Suprapubic skin (tissue), 4 donors: ENCODE measurements at regions not wholly inside any gene's neighbourhood (a gene's known extent, or its start where the extent isn't known, plus 50 kb on each side); places are given as distances from the start of the nearest gene placed in this dataset.

Experiments used
- DNase-seq, 2 donors: peaks; one replicate each; pipeline ENCODE4 v3.0.0-alpha.2; 2019; ENCODE audit warnings: low spot score in 2 of 2
- H3K27ac ChIP-seq: fragments of 200-600 bp; sonication (generic); one replicate; pipeline ENCODE4 v1.5.1; 2019
- H3K27me3 ChIP-seq: fragments of 200-600 bp; sonication (generic); one replicate; pipeline ENCODE4 v1.5.1; 2019
- H3K36me3 ChIP-seq: fragments of 200-600 bp; sonication (generic); one replicate; pipeline ENCODE4 v1.5.1; 2019
- H3K4me1 ChIP-seq: fragments of 200-600 bp; sonication (generic); one replicate; pipeline ENCODE4 v1.5.1; 2019
- H3K4me3 ChIP-seq: fragments of 200-600 bp; sonication (generic); one replicate; pipeline ENCODE4 v1.5.1; 2019; ENCODE audit warnings: mild to moderate bottlenecking
- H3K9me3 ChIP-seq: fragments of 200-600 bp; sonication (generic); one replicate; pipeline ENCODE4 v1.5.1; 2019
- CTCF ChIP-seq, 2 donors: fragments of 200-600 bp in 1 of 2; fragments of 450-650 bp in 1 of 2; sonication (generic) in 1 of 2; IDR thresholded peaks; one replicate each; pipeline ENCODE4 v1.5.1; 2016 to 2019; ENCODE audit warnings: antibody characterized with exemption in 2 of 2, mild to moderate bottlenecking in 1 of 2, moderate library complexity in 1 of 2
- EP300 ChIP-seq: sonication (generic); formaldehyde crosslinking; IDR thresholded peaks from one replicate; pipeline ENCODE4 v1.6.1; 2017; ENCODE audit warnings: antibody characterized with exemption
- POLR2A ChIP-seq, 2 donors: fragments of 450-650 bp; IDR thresholded peaks; one replicate each; pipeline ENCODE4 v1.6.1; 2017; ENCODE audit warnings: antibody characterized with exemption in 2 of 2, mild to moderate bottlenecking in 2 of 2, moderate library complexity in 2 of 2
- POLR2AphosphoS5 ChIP-seq, 3 donors: sonication (generic); formaldehyde crosslinking; IDR thresholded peaks; one replicate each; pipeline ENCODE4 v1.6.1; 2017; ENCODE audit warnings: antibody characterized with exemption in 3 of 3
- WGBS: methylation state at CpG from one replicate; pipeline ENCODE4 v1.1.5; 2018; 5-methylcytosine and 5-hydroxymethylcytosine counted together

DNA sequence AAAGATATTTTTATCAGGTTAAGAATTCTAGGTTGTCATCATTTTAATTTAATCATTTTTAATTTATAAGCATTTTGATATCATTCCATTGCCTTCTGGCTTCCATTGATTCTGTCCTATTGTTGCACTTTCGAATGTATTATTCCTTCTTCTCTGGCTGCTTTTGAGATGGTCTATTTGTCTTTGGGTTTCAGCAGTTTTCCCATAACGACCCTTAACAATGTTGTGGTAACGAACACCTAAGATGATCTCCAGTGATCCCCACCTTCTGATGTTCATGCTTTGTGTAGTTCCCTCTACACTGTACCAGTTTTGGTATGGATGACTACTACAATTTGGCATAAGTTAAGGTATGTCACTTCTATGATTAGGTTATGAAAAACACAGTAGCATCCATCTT, 59.9 kb downstream of the MINAR1 start:
- Histone ChIP-seq H3K4me3 (no peak overlapping the region), H3K27ac (no peak overlapping the region), H3K27me3 (peaks cover 4% of the 10 kb centered on the region), H3K36me3 (no peaks in the 10 kb centered on the region), H3K4me1 (no peaks in the 10 kb centered on the region), H3K9me3 (no peaks in the 10 kb centered on the region)
- DNase-seq: no peak
- TF ChIP-seq EP300: no peak
- 88% methylated on average over 3 of the region's 3 CpGs for WGBS

- Histone ChIP-seq H3K4me3 (no peak overlapping the region), H3K36me3 (no peaks in the 10 kb centered on the region), H3K27me3 (peaks cover 4% of the 10 kb centered on the region), H3K9me3 (no peaks in the 10 kb centered on the region), H3K4me1 (no peaks in the 10 kb centered on the region), H3K27ac (no peak overlapping the region)
- WGBS: 74% methylated on average over 7 of the region's 7 CpGs
- TF ChIP-seq CTCF (IDR thresholded peaks at IDR 0.05) (no peak), POLR2A (IDR thresholded peaks at IDR 0.05) (no peak), POLR2AphosphoS5 (IDR thresholded peaks at IDR 0.05) (no peak), EP300 (no peak)
- DNase-seq: no peak
Measured at GRCh38 chr15:79494384-79494909, 62.3 kb downstream of the MINAR1 start.

DNA sequence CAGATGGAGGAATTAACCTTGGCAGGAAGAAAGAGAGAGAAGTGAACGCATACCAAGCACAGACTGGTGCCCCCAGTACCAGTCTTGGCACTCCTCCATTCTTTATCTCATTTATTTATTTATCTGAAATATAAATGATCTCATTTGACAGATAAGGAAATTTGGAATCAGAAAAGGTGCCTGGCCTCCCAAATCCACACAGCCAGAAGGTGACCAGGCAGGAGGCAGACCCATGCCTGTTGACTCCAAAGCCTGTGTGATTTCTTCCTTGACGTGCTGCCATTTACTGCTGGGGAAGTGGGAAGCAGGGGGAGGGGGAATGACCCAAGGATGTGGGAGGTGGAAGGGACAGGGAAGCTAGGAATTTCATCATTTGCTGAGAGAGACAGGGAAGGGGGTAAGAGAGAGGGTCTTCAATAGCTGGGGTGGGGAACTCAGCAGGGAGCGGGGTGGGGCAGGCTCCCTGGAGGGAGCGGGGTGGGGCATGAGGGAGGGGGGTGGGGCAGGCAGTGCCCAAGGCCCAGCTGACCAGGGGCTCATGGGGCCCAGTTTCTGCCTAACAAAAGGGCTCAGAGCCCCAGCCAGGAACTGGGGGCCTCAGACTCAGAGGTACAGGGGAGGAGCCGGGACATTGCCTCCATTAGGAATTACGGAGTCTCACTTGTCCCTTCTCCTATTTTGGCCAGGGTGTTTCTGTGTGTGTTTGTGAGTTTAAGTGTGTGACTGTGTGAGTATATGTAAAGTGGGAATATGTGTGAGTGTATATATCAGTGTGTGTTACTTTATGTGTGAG, 63.0 kb downstream of the MINAR1 start:
- WGBS: 82% methylated on average over 6 of the region's 6 CpGs

GRCh38 chr15:79495775-79496174, 63.6 kb downstream of the MINAR1 start:
- DNase-seq: no peak
- Histone ChIP-seq H3K4me1 (no peaks in the 10 kb centered on the region), H3K36me3 (no peaks in the 10 kb centered on the region), H3K4me3 (no peak overlapping the region), H3K27ac (no peak overlapping the region), H3K9me3 (no peaks in the 10 kb centered on the region), H3K27me3 (peaks cover 4% of the 10 kb centered on the region)
- WGBS: 89% methylated on average over 2 of the region's 2 CpGs
- no peak for TF ChIP-seq POLR2AphosphoS5 (IDR thresholded peaks at IDR 0.05)
- TF ChIP-seq CTCF (IDR thresholded peaks at IDR 0.05): no peak
- no peak for TF ChIP-seq EP300

More for the DNA sequence above, 63.0 kb downstream of the MINAR1 start:
- no peaks in the 10 kb centered on the region for H3K9me3 ChIP-seq
- no peak for TF ChIP-seq POLR2A (IDR thresholded peaks at IDR 0.05)
- no peak for TF ChIP-seq EP300
- no peak for TF ChIP-seq POLR2AphosphoS5 (IDR thresholded peaks at IDR 0.05)
- no peak for TF ChIP-seq CTCF (IDR thresholded peaks at IDR 0.05)
- H3K4me3 ChIP-seq: no peak overlapping the region
- H3K36me3 ChIP-seq: no peaks in the 10 kb centered on the region
- peaks cover 4% of the 10 kb centered on the region for H3K27me3 ChIP-seq
- H3K4me1 ChIP-seq: no peaks in the 10 kb centered on the region
- no peak overlapping the region for H3K27ac ChIP-seq
- DNase-seq: no peak

DNA sequence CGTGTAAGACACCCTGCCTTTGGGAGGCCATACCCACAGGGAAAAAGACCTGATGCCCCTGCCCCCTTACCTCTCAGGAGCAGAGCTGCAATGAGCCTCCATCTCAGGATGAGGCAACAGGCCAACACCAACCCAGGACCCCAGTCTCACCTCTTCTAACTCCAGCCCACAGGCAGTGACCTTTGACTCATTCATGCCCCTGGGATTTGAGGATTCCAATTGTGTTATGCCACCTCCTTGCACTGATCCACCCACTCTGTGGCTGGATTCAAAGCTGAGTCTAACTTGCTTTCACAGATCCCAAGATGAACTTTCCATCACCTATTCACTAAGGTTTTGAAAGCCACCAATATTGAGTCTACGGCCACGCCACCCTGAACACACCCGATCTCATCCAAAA, 64.7 kb downstream of the MINAR1 start:
- no peak for TF ChIP-seq POLR2A (IDR thresholded peaks at IDR 0.05)
- TF ChIP-seq CTCF (IDR thresholded peaks at IDR 0.05): no peak
- WGBS: 81% methylated on average over 4 of the region's 4 CpGs
- H3K36me3 ChIP-seq: no peaks in the 10 kb centered on the region
- no peak for DNase-seq
- H3K27me3 ChIP-seq: peaks cover 4% of the 10 kb centered on the region
- H3K4me1 ChIP-seq: no peaks in the 10 kb centered on the region
- H3K27ac ChIP-seq: no peak overlapping the region
- no peaks in the 10 kb centered on the region for H3K9me3 ChIP-seq
- H3K4me3 ChIP-seq: no peak overlapping the region
